Left cardiac atrium (tissue), 4 donors: ENCODE measurements at regions not wholly inside any gene's neighbourhood (a gene's known extent, or its start where the extent isn't known, plus 50 kb on each side); places are given as distances from the start of the nearest gene placed in this dataset.

Experiments used
- ATAC-seq, 2 donors: fragments of 200-7000 bp; cut with Tn5 transposase; one replicate each; pipeline ENCODE4 v1.9.1; 2020; ENCODE audit warnings: mild to moderate bottlenecking in 2 of 2, moderate library complexity in 2 of 2
- DNase-seq: peaks from one replicate; pipeline ENCODE4 v3.0.0-alpha.2; 2020
- intact Hi-C, 2 donors: fragments of 100-400 bp; cut with DNase I; formaldehyde crosslinking; loops; one replicate each; pipeline versions ENCODE4 v1.14.1 to v1.15.1; 2022 to 2023
- microRNA-seq, 2 donors: library from miRNA; unstranded; fragments of <30 nt; microRNA quantifications; one replicate each; pipeline ENCODE4 v1.2.0, GENCODE V29; 2020
- donor health status: DM: no; HTN: yes; CAD: no.
- donor health status: DM: no; HTN: yes; CAD: no; lungs with severe emphysema.
- donor health status: DM: yes; HTN: yes; CAD: no.
- donor health status: Dilated cardiomyopathy.

GRCh38 chr21:17458279-17458678, 54.6 kb upstream of the CXADR start:
- ATAC-seq, result no peak
- intact Hi-C loops, result no loop called here
- DNase-seq, result no peak

- ATAC-seq (peak in 1 of 2 donors; percentile 5), DNase-seq (no peak)
- intact Hi-C loops, result loop anchor here in 1 of 2 donors (5.0 kb wide), 1 partner anchor 52 kb away; the partner anchor contains the start of gene CXADR
These were observed 52.7 kb upstream of the CXADR start for GRCh38 chr21:17460094-17460493.

GRCh38 chr21:17461014-17461413, 51.8 kb upstream of the CXADR start:
- intact Hi-C loops, result loop anchor here in 1 of 2 donors (5.0 kb wide), 1 partner anchor 51 kb away; the partner anchor contains the start of gene CXADR
- peak; percentile 90 to 93 for ATAC-seq
- DNase-seq, result peak; percentile 44

- ATAC-seq (peak in 1 of 2 donors; percentile 43), DNase-seq (no peak)
- intact Hi-C loops, result loop anchor here in 1 of 2 donors (5.0 kb wide), 1 partner anchor 51 kb away; the partner anchor contains the start of gene CXADR
These were observed 51.3 kb upstream of the CXADR start for GRCh38 chr21:17461582-17461981.

- DNase-seq, result no peak
- intact Hi-C loops, result loop anchor here in 1 of 2 donors (5.0 kb wide), 1 partner anchor 50 kb away; the partner anchor contains the start of gene CXADR
- ATAC-seq, result no peak
These were observed 50.4 kb upstream of the CXADR start for GRCh38 chr21:17462276-17462981.

Small RNA genes lying in the stretch of these regions (microRNA-seq; reads per million reads assigned to microRNA genes)
- gene MIR125B2, result 630 to 775 reads per million in 2 donors
- gene MIR99A, result 162,445 to 162,801 reads per million in 2 donors
- 6,222 to 7,385 reads per million in 2 donors for gene MIRLET7C
